SU-DHL-6 (cell line): ENCODE measurements at regions not wholly inside any gene's neighbourhood (a gene's known extent, or its start where the extent isn't known, plus 50 kb on each side); places are given as distances from the start of the nearest gene placed in this dataset.

Experiments used
- EZH2phosphoT487 ChIP-seq: fragments of 200-600 bp; sonication (generic), shearing (Covaris generic); conservative IDR thresholded peaks from 2 replicates; pipeline ENCODE4 v1.6.1; 2018; ENCODE audit warnings: mild to moderate bottlenecking, antibody characterized with exemption, low read length, moderate library complexity, mixed read lengths
- TF ChIP-seq, protein P1 (sequence below): fragments of 200-600 bp; sonication (generic); IDR thresholded peaks from one replicate; pipeline ENCODE4 v1.5.1; 2017; ENCODE audit warnings: antibody characterized with exemption, mild to moderate bottlenecking, low read length, moderate library complexity; ENCODE audit not compliant: insufficient read depth, poor library complexity, severe bottlenecking

GRCh38 chrX:25968920-25969319 is 169.2 kb upstream of the MAGEB18 start:
- TF ChIP-seq EZH2phosphoT487 = no peak
- TF ChIP-seq, protein P1, sequence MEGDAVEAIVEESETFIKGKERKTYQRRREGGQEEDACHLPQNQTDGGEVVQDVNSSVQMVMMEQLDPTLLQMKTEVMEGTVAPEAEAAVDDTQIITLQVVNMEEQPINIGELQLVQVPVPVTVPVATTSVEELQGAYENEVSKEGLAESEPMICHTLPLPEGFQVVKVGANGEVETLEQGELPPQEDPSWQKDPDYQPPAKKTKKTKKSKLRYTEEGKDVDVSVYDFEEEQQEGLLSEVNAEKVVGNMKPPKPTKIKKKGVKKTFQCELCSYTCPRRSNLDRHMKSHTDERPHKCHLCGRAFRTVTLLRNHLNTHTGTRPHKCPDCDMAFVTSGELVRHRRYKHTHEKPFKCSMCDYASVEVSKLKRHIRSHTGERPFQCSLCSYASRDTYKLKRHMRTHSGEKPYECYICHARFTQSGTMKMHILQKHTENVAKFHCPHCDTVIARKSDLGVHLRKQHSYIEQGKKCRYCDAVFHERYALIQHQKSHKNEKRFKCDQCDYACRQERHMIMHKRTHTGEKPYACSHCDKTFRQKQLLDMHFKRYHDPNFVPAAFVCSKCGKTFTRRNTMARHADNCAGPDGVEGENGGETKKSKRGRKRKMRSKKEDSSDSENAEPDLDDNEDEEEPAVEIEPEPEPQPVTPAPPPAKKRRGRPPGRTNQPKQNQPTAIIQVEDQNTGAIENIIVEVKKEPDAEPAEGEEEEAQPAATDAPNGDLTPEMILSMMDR = peak; percentile 12
